Caco-2 (cell line): ENCODE measurements at regions not wholly inside any gene's neighbourhood (a gene's known extent, or its start where the extent isn't known, plus 50 kb on each side); places are given as distances from the start of the nearest gene placed in this dataset.

Source experiments
- BruUV-seq: library from RNA; stranded (reverse); fragments of 400-500 nt; replicated peaks from 2 replicates; lab custom pipeline; 2021; lab: Mats Ljungman, UMichigan
- CTCF ChIA-PET: fragments of 300-600 bp; sonication (Branson Sonifier 250); formaldehyde crosslinking; loops from one replicate; lab custom pipeline; 2022; ENCODE audit warnings: antibody characterized with exemption; lab: Charles Lee
- POLR2A ChIA-PET: fragments of 300-600 bp; sonication (Branson Sonifier 250); formaldehyde crosslinking; loops from one replicate; lab custom pipeline; 2022; ENCODE audit warnings: antibody characterized with exemption; lab: Charles Lee
- DNase-seq, 2 experiments: peaks; one replicate each; pipeline versions ENCODE4 v3.0.0 to v3.0.0-alpha.2; 2020 to 2022
- H3K27me3 ChIP-seq: replicated peaks from 2 replicates; pipeline ENCODE4 v1.6.0; 2011; ENCODE audit warnings: low read length; ENCODE audit not compliant: control insufficient read depth, insufficient read depth
- H3K36me3 ChIP-seq: 2 replicates; pipeline ENCODE4 v1.5.1; 2011; ENCODE audit warnings: low read length; ENCODE audit not compliant: control insufficient read depth, insufficient read depth
- H3K4me1 ChIP-seq: fragments of 250-450 bp; sonication (Bioruptor Pico); 2 replicates; pipeline ENCODE4 v1.5.1; 2020; ENCODE audit warnings: mild to moderate bottlenecking
- H3K4me3 ChIP-seq: 2 replicates; pipeline ENCODE4 v1.5.1; 2011; ENCODE audit warnings: low read depth, mild to moderate bottlenecking, control low read depth, low read length
- H3K9me3 ChIP-seq: fragments of 250-450 bp; sonication (Bioruptor Pico); 2 replicates; pipeline ENCODE4 v1.5.1; 2020; ENCODE audit warnings: mild to moderate bottlenecking, moderate library complexity
- H3K27ac Mint-ChIP-seq: one replicate; pipeline ENCODE4 v1.8.0; 2022; ENCODE audit warnings: mixed read lengths; ENCODE audit not compliant: unreplicated experiment
- H3K27me3 Mint-ChIP-seq: one replicate; pipeline ENCODE4 v1.8.0; 2022; ENCODE audit warnings: mixed read lengths; ENCODE audit not compliant: insufficient read depth, unreplicated experiment
- H3K36me3 Mint-ChIP-seq: one replicate; pipeline ENCODE4 v1.8.0; 2022; ENCODE audit warnings: mild to moderate bottlenecking, mixed read lengths; ENCODE audit not compliant: insufficient read depth, unreplicated experiment
- H3K4me1 Mint-ChIP-seq: one replicate; pipeline ENCODE4 v1.8.0; 2022; ENCODE audit warnings: low read depth, mixed read lengths; ENCODE audit not compliant: unreplicated experiment
- H3K4me3 Mint-ChIP-seq: one replicate; pipeline ENCODE4 v1.8.0; 2022; ENCODE audit warnings: mild to moderate bottlenecking, moderate library complexity, mixed read lengths; ENCODE audit not compliant: unreplicated experiment
- H3K9me3 Mint-ChIP-seq: one replicate; pipeline ENCODE4 v1.8.0; 2022; ENCODE audit warnings: mixed read lengths; ENCODE audit not compliant: unreplicated experiment
- CTCF ChIP-seq, 2 experiments: fragments of 200-600 bp in 1 of 2; IDR thresholded peaks; 1 replicate in 1 of 2; 2 replicates in 1 of 2; pipeline versions ENCODE4 v1.5.1 to v1.8.0; 2011 to 2022; ENCODE audit warnings: antibody characterized with exemption in 1 of 2, control low read depth in 1 of 2, inconsistent platforms in 1 of 2, low read depth in 1 of 2, low read length in 1 of 2, mild to moderate bottlenecking in 1 of 2, moderate library complexity in 1 of 2; ENCODE audit not compliant: insufficient read depth in 1 of 2, severe bottlenecking in 1 of 2, unreplicated experiment in 1 of 2
- intact Hi-C: fragments of 100-400 bp; cut with micrococcal nuclease; formaldehyde crosslinking; loops from one replicate; pipeline ENCODE4 v1.10.0; 2022; ENCODE audit not compliant: unreplicated experiment

- BruUV-seq, result no TSS peak
- no peaks in the 10 kb centered on the region for H3K36me3 Mint-ChIP-seq
- no peak for TF ChIP-seq CTCF (IDR thresholded peaks at IDR 0.05; ENCODE audit: insufficient read depth in 1 of 2, low read depth in 1 of 2, low read length in 1 of 2, severe bottlenecking in 1 of 2, unreplicated experiment in 1 of 2)
- DNase-seq, result no peak
- no peaks in the 10 kb centered on the region for H3K36me3 ChIP-seq
- POLR2A ChIA-PET, result no interaction called here
- no peaks in the 10 kb centered on the region for H3K27me3 ChIP-seq
- H3K27ac Mint-ChIP-seq, result no peak overlapping the region
- no peak overlapping the region for H3K4me3 ChIP-seq
- H3K4me3 Mint-ChIP-seq, result no peak overlapping the region
- H3K9me3 ChIP-seq, result 0 out of 2 replicates have a peak, but pooled peaks cover 5% of the 10 kb centered on the region
- no peaks in the 10 kb centered on the region for H3K4me1 Mint-ChIP-seq
- H3K9me3 Mint-ChIP-seq, result peaks cover 26% of the 10 kb centered on the region
- CTCF ChIA-PET, result no interaction called here
- H3K4me1 ChIP-seq, result no peaks in the 10 kb centered on the region
- H3K27me3 Mint-ChIP-seq, result no peaks in the 10 kb centered on the region
- intact Hi-C loops, result no loop called here
Observed at GRCh38 chr2:215556979-215557378, 121.1 kb upstream of the FN1 start.

GRCh38 chr2:215554689-215555498, 119.0 kb upstream of the FN1 start:
- H3K9me3 ChIP-seq, result no peaks in the 10 kb centered on the region
- DNase-seq, result no peak
- H3K4me1 Mint-ChIP-seq, result no peaks in the 10 kb centered on the region
- no peaks in the 10 kb centered on the region for H3K27me3 Mint-ChIP-seq
- no peak for TF ChIP-seq CTCF (IDR thresholded peaks at IDR 0.05; ENCODE audit: insufficient read depth in 1 of 2, low read depth in 1 of 2, low read length in 1 of 2, severe bottlenecking in 1 of 2, unreplicated experiment in 1 of 2)
- no peaks in the 10 kb centered on the region for H3K36me3 ChIP-seq
- H3K36me3 Mint-ChIP-seq, result no peaks in the 10 kb centered on the region
- intact Hi-C loops, result no loop called here
- no peaks in the 10 kb centered on the region for H3K4me1 ChIP-seq
- H3K4me3 ChIP-seq, result no peak overlapping the region
- H3K4me3 Mint-ChIP-seq, result no peak overlapping the region
- POLR2A ChIA-PET, result no interaction called here
- CTCF ChIA-PET, result no interaction called here
- peaks cover 15% of the 10 kb centered on the region for H3K9me3 Mint-ChIP-seq
- no TSS peak for BruUV-seq
- no peak overlapping the region for H3K27ac Mint-ChIP-seq
- H3K27me3 ChIP-seq, result no peaks in the 10 kb centered on the region

GRCh38 chr2:215553946-215554345, 118.1 kb upstream of the FN1 start:
- peak in 1 of 2 experiments; percentile 9 for DNase-seq
- H3K36me3 Mint-ChIP-seq, result no peaks in the 10 kb centered on the region
- no peaks in the 10 kb centered on the region for H3K27me3 Mint-ChIP-seq
- H3K9me3 Mint-ChIP-seq, result peaks cover 10% of the 10 kb centered on the region
- Histone ChIP-seq H3K4me3 (no peak overlapping the region), H3K27me3 (no peaks in the 10 kb centered on the region), H3K4me1 (peaks cover 3% of the 10 kb centered on the region; the same call in 1 of the 2 replicates), H3K36me3 (no peaks in the 10 kb centered on the region), H3K9me3 (no peaks in the 10 kb centered on the region)
- H3K27ac Mint-ChIP-seq, result no peak overlapping the region
- intact Hi-C loops, result no loop called here
- BruUV-seq, result no TSS peak
- ChIA-PET POLR2A (no interaction called here), CTCF (no interaction called here)
- peaks cover 6% of the 10 kb centered on the region for H3K4me1 Mint-ChIP-seq
- no peak overlapping the region for H3K4me3 Mint-ChIP-seq
- TF ChIP-seq CTCF (IDR thresholded peaks at IDR 0.05; ENCODE audit: insufficient read depth in 1 of 2, low read depth in 1 of 2, low read length in 1 of 2, severe bottlenecking in 1 of 2, unreplicated experiment in 1 of 2), result no peak
